NCI-H446 treated with DMSO at 0.1 percent for 48 hours (cell line): ENCODE measurements at regions not wholly inside any gene's neighbourhood (a gene's known extent, or its start where the extent isn't known, plus 50 kb on each side); places are given as distances from the start of the nearest gene placed in this dataset.

ENCODE experiments used
- DNase-seq: peaks from one replicate; lab custom pipeline; 2025; lab: John Stamatoyannopoulos, UW

DNA sequence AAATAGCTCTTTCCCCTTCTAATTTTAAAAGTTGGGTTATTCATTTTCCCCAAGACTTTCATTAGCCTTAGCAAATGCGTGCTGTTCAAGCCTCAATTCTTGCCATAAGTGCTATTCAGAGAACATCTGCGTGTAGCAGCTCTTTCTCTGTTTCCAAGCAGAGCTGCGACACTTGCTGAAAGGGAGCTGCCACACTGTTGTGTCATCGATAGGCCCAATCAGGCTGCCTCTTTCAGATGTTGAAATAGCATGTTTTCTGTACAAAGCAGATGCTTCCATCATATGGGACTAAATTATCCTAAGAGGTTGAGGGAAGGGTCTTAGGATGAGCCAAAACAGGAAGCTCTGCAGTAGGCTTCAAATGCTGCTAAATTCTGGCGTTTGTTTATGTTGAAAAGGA, 220.9 kb upstream of the CDC14C start:
- no peak for DNase-seq

DNA sequence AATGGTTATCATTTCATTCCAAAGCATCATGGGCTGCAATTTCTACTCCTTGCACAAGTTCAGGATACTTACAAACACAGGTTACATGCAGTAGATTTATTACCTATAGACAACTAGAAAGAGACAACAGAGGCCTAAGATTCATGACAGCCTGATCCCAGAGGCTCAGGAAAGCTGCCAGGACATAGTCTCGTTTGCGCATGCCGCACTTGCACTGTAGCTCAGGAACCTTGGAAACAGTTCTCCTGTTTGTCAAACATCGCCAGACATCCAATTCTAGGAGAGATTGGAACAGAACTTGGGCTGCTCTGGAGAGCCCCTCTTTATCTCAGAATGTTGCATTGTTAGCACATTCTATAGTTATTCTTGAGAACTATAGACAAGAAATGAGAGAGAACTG, 216.2 kb upstream of the CDC14C start:
- DNase-seq, result peak; percentile 20

DNA sequence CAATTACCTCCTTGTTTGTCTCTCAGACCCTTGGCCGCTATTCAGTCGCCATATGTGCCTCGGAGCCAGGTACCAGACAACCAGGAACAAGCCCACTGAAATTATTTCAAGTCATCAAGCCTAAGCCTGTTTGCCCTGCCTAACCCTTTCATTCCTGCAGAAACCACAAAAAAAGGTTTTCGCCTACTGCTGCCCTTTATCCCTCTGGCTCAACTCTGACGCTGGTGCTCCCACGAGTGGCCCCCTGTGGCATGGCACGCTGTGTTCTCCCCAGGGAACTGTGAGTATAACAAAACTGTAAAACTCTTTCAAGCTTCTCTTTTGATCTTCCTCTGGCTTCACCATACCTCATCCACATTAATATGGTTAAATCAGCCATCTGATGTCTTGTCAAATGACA, 215.7 kb upstream of the CDC14C start:
- DNase-seq, result peak; percentile 4

DNA sequence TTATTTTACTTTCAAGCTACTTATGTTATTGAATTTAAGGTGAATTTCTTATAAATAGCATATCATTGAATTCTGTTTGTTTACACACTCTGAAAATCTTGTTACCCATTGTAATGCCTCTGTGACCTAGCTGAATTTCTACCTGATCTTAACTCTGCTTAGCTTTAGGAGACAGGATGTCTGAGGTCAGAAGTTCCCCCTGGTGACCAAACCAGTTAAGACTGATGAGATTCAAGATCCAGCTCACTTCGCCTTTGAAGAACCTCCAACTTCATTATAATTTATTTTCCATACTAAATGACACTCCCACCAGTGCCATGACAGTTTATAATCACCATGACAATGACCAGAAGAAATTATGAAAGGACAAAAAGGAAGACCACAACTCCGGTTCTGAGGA, 213.4 kb upstream of the CDC14C start:
- no peak for DNase-seq

DNA sequence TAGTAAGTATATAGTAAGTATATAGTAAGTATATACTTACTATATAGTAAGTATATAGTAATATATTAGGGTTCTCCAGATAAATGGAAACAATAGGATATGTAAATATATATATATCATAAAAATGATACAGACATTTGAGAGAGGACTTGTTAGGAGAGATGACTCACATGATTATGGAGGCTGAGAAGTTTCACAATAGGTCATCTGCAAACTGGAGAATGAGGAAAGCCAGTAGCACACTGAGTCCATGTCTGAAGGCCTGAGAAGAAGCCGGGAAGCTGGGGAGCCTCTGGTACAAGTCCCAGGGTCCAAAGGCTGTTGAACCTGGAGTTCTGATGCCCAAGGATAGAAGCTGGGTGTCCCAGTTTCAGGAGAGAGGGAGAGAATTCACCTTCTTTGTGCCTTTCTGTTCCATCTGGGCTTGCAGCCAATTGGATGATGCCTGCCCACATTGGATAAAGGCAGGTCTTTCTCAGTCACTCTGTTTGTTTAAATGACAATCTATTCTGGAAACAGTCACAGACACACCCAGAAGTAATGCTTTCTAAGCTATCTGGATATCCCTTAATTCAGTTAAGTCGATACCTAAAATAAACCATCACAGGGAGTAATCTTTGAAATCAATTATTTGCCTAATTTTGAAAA, 205.5 kb upstream of the CDC14C start:
- DNase-seq, result no peak

DNA sequence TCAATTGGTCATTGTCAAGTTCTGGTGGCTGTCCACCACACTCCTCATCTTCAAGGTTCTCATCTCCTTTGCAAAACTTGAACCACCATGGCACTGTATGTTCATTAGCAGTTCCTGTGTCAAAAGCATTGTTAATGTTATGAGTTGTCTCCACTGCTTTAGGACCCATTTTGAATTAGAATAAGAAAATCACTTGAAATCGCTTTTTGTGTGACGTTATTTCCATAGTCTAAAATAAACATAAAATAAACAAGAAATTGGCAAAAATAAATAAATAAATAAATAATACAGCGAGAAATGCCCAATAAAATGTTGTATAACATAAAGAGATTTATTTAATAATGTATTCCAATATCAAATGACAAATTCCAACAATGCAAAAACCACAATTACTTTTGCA, 195.5 kb upstream of the CDC14C start:
- DNase-seq, result no peak

DNA sequence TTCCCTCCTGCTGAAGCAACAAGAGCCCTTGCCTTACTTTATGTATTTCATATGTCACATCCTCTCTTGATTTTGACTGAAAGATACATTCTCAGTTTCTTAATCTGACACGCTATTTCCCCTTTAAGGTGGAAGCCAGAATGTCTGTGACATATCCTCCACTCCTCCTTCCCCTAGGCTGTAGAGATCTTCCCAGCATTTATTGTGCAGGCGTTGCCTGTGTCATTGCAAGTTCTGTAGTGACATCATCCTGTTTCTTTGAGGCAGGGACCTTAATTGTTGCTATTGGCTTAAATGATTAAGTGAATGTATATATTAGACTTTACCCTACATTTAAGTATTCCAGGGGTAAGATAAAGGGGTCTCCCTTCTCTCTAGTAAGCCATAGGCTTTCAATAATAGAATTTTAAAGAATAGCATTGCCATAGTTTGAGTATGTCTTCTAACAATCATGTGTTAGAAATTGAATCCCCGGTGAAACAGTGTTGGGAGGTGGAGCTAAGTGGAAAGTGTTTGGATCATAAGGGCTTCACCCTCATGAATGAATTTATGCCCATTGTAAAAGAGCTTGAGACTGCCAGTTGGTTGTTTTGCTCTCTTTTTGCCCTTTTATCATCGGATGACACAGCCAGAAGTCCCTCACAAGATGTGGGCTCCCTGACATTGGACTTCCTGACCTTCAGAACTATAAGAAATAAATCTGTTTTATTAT, 189.5 kb upstream of the CDC14C start:
- DNase-seq, result no peak

DNA sequence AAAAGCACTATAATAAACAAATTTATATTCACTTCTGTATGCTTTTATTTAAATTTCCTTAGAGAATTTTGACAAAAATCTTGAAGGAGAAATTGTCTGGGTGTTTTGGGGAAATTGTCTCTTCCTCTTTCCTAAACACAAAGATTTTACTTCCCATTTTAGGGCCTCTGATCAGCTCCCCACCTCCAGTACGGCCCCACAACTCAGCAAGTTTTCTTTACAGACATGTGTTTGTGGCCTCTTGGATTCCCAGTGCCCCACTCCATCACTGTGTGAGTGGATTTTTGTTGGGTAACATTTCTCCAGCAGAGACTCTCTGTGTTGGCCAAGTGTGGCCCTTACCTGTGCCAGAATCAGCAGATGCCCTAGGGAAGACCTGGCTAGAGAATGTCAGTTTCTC, 182.8 kb upstream of the CDC14C start:
- no peak for DNase-seq

DNA sequence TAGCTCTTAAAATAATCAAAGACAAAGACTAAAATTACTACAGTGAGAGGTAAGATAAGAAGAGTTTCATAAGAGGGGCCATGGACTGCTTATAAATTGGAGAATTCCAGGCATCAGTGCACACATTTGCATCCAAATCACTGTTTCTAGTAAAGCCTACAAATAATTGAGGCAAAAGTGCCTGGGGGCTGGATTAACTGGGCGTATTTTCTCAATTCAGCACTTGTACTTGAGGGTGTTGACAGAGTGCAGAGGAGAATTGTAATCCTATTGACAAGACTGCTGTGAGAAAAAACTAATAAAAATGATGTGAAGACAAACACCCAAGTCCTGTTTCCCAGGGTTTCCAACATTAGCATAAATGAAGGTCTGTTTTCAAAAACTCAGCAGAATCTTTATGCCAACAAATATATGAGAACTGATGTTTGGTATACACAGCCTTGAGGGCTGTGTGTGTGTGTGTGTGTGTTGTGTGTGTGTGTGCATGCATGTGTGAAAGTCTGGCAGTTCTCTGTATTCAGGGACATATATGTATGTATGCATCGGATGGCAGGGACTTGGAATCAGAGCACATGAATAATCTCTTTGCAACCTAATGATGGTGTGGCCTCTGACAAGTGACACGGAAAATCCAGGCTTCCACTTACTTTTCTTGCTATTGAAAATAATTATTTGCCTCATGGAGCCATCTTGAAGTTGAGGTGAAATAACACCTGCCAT, 182.1 kb upstream of the CDC14C start:
- no peak for DNase-seq

DNA sequence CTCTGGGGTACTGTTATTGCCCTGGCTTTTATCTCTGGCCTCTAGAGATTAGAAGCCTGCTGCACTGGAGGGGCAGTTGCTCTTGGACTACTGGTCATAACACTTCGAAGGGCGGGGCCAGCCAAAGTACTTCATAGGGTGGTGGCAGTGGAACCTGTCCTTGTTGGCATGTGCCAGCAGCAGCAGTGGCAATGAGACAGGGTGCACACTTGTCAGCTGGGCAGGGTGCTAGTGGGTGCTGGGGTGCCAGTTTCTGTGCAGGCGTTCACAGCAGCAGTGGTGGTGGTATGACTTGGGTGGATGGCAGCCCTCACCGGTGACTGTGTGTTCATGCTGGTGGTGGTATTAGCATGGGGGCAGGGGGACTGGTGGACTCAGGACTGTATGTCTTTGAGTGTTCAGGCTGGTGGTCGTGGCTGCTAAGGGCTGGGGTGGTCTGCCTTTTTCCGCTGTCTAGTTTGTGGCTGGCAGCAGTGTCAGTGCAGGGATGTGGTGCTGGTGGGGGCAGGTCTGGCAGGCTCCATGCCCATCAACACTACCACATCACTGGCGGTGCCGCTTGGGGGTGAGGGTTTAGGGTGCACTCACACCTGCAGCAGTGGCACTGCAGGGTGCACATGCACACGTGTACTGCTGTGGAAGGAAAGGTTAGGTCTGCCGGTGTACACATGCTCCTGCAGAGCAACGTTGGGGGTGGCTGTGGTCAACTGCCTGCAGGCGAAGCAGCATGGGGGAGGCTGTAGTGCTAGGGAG, 176.1 kb upstream of the CDC14C start:
- no peak for DNase-seq

DNA sequence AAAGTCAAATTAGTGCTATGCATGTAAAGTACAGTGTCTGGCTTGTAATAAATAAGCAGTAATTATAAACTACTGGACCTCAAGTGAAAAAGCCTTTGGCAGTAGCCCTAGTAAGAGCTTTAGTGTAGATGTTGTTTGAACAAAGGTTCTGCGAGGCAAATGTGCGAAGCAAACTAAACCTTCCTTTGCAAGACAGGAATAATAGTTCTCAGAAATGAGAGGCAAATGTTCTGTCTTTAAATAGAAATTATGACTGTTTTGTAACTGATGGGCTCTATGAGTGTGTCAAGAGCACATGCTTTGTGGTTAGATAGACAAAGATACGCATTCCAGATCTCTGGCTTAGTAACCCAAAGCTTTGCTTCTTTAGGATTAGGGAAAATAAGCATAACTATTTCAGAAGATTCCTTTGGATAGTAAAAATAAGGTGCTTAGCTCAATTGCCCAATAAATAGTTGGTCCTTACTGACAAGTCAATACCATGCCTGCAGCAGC, 169.2 kb upstream of the CDC14C start:
- no peak for DNase-seq

DNA sequence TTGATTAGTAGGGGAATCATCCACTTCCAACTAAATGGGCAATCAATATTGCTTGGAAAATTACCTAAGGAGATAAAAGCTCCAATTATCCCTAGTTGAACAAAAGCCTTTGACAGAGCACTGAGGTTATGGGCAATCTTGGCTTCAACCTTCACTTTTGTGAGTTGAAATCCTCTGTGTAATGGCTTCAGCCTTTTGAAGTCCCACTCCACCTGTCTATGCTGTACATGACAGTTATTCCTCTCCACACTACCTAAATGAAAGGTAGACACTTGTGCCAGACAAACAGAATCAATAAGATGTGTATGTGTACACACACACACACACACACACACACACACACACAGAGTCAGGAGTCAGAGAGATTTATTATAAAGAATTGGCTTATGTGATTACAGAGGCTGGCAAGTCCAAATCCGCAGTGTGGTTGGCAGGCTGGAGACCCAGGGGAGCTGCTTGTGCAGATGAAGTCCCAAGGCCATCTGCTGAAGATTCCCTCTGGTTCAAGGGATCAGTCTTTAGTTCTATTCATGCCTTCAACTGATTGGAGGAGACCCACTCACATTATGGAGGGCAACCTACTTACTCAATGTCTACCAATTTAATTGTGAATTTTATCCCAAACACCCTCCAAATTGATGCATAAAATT, 164.8 kb upstream of the CDC14C start:
- no peak for DNase-seq

DNA sequence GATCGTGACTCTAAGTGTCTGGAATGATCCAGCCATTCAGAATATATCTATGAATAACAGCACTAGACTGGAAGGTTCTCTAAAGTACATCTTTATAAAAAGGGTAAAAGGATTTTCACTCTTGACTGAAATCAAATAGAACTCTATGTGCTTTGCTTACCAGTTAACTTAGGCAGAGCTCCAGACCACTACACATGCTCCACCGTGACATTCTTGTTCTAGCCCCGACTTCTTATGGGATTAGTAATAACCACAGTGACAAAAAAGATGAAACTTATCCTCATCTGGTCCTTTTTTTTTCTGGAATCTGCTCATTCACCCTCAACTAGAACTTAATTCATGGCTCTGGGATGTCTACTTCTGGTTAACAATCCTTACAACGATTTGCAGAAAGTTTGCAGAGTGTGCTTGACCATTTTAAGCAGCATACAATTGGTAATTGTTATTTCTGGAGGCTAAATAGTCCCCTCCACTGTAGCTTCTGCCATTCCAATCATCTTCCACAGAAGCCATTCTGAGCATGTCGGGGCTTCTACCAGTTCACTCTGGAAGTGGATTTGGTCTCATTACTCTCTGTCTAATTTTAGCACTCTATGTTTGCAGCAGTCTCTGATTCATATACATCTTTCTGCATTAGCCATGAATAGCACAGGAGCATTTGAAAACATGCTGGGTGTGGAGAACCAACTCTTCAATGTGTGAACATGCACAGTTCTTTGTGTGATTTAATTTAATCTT, 163.7 kb upstream of the CDC14C start:
- DNase-seq, result no peak

DNA sequence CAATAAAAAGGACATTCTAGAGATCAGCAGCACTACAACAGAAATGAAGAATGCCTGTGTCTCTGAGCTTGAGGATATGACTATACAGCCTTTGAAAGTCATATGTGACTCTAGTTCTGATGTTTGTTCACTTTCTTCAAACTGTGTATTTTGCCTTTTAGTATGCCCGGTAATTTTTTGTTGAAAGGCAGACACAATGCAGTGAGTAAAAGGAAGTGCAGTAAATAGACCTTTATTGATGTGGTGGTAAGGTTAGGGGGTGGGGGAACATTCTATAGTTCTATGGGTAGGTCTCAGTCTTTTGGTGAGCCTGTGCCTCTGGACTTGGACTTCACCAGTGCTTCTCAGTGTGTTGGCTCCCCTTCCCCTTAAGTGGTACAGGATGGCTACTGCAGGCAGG, 143.5 kb upstream of the CDC14C start:
- DNase-seq, result no peak

DNA sequence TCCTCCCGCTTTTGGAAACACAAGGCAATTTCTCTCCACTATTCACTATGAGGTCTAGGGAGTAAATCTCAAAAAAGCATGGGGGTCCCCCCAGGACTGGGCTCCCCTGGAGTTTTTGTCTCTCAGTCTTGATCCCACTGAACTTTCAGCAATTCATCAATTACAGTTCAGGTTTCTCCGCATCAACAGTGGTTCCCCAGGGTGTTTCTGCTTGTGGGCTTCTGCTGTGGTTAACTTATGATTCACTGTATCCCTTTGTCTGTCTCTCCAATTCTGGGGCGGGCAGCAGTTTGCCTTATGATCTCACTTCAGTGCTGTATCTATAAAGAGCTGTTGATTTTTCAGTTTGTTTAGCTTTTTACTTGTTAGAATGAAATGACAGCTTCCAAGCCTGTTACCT, 142.6 kb upstream of the CDC14C start:
- no peak for DNase-seq

DNA sequence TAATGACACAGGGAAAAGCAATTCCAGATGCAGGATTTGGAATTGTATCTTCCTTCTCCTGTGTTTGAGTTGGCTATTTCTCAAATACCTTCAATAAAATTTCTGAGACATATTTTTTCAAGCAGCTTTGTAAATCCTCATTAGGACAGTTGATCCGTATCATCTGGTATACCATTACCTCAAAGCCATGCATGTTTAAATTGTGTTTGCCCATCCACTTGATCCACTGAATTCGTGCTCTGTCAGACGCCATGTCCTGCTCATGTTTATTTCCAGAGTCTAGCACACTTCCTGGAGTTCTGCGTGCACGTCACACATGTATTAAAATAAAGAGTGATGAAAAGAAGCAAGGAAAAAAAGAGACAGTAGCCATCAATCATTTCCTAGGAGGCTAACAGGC, 141.8 kb upstream of the CDC14C start:
- DNase-seq, result no peak

DNA sequence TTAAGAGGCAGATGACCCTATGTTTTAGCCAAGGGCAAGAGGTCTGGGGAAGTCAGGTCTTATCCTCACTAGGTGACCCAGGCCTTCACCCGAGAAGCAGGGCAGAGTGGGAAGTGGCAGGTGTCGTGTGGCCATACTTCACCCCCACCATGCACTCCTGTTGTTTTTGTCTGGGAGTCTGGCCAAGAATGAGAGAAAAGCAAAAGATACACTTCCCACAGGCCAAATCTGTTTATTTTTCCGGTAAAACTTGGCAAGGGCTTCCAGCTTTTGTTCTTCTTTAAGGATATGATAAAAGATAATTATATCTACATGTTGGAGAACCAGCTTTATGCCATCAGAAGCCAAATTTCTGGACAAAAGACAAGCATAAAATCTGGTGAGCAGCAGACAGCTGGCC, 137.4 kb upstream of the CDC14C start:
- peak; percentile 68 for DNase-seq

DNA sequence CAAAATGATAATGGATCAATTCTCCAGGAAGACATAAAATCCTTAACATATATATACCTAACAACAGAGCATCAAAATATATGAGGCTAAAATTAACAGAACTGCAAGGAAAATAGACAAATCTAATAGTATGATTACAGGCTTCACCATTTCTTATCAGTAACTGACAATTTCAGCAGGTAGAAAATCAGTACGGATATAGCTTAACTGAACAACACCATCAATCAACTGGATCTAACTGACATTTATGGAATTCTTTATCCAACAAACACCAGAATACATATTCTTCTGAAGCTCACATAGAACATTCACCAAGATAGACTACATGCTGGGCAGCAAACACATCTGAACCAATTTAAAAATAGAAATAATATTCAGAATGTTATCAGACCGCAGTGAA, 121.1 kb upstream of the CDC14C start:
- no peak for DNase-seq

DNA sequence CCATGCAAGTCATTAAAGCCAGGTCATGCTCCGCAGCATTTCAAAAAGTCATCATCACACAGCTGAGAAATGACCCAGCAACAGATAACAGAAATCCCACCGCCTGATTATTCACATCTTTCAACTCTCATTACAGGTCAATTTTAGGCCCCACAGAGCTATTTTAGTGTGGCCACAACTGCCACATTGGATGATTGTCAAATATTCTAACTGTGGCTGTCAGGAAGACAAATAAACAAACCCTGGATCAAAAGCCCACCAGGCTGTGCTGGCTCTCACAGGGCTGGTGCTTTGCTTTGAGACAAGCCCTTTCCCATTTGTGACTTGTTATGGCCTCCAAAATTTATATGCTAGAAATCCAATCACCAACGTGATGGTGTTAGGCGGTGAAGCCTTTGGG, 117.6 kb upstream of the CDC14C start:
- no peak for DNase-seq

DNA sequence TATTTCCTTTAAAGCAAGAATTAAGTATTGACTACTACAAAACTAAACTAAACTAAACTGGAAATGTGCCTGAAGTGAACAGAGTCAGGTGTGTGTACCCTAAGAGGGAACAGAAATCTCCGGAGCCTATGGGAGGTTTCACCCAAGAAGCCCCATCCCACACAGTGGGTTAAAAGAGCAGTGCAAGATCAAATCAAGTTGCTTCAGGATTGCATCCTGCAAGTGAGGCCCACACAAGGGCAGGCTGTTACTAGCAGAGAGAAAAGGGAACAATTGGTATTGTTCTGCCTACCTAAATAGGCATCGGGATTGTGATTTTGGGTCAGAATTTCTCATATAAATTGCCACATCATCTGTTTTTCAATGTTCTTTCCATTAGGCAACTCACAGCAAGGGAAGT, 113.3 kb upstream of the CDC14C start:
- DNase-seq, result no peak

DNA sequence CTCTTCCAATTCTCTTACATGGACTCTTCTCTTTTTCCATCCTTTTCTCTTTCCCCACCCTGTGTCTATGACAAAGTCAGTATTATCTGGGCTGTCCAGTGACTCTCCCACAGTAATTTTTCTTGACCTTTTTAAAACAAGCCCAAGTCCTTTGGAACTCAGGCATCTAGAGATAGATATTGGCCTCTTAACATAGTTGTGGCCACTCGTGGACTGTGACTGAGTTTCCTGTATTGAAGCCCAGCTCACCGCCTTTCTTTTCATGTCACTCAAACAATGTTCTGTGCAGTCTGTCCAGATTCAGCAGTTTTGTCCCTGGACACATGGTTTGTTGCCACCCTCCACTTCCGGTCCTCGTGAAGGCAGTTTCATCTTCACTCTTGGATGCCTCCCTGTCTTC, 110.9 kb upstream of the CDC14C start:
- no peak for DNase-seq
